HEK293 (cell line): ENCODE measurements at regions not wholly inside any gene's neighbourhood (a gene's known extent, or its start where the extent isn't known, plus 50 kb on each side); places are given as distances from the start of the nearest gene placed in this dataset.
A peak's percentile ranks its signal among the peaks of the same experiment; 100 is the strongest.

Source experiments
- CTCF ChIA-PET: fragments of 350-600 bp; formaldehyde crosslinking; extraction: SDS; loops from one replicate; lab custom pipeline; 2021; ENCODE audit warnings: antibody characterized with exemption; lab: Yijun Ruan, JAX
- POLR2A ChIA-PET: fragments of 300-600 bp; formaldehyde crosslinking; extraction: SDS; loops from one replicate; lab custom pipeline; 2020; ENCODE audit warnings: antibody characterized with exemption, inconsistent platforms; lab: Yijun Ruan, JAX
- H3K27ac ChIP-seq: fragments of 200-500 bp; sonication (Bioruptor generic); 2 replicates; pipeline ENCODE4 v1.5.1; 2014; ENCODE audit warnings: low read depth, low read length, control low read depth, inconsistent platforms; ENCODE audit errors: extremely low read depth
- H3K36me3 ChIP-seq, 2 experiments: fragments of 200-500 bp in 1 of 2; sonication (Bioruptor generic) in 1 of 2; 1 replicate in 1 of 2; 2 replicates in 1 of 2; pipeline ENCODE4 v1.5.1; 2014 to 2017; ENCODE audit warnings: inconsistent platforms in 2 of 2, low read length in 2 of 2; ENCODE audit not compliant: control insufficient read depth in 2 of 2, insufficient read depth in 1 of 2
- H3K4me1 ChIP-seq: fragments of 200-500 bp; sonication (Bioruptor generic); 2 replicates; pipeline ENCODE4 v1.5.1; 2014; ENCODE audit warnings: mild to moderate bottlenecking, low read length, inconsistent platforms; ENCODE audit not compliant: control insufficient read depth, insufficient read depth
- H3K4me3 ChIP-seq: 2 replicates; pipeline ENCODE4 v1.5.1; 2011; ENCODE audit warnings: low read depth, mild to moderate bottlenecking, control low read depth, low read length, moderate library complexity
- H3K9me3 ChIP-seq: fragments of 200-500 bp; sonication (Bioruptor generic); 2 replicates; pipeline ENCODE4 v1.5.1; 2014; ENCODE audit warnings: low read depth, low read length, inconsistent platforms; ENCODE audit not compliant: control insufficient read depth, insufficient read depth
- HOXD13 ChIP-seq: sonication (generic); formaldehyde crosslinking; IDR thresholded peaks from 2 replicates; pipeline ENCODE4 v1.8.0; 2022; ENCODE audit warnings: missing genetic modification reagents, borderline replicate concordance
- TCF7L2 ChIP-seq: IDR thresholded peaks from 2 replicates; pipeline ENCODE4 v1.6.1; 2011; ENCODE audit warnings: low read depth, mild to moderate bottlenecking, inconsistent platforms, low read length, moderate library complexity, borderline replicate concordance
- ZBTB26 ChIP-seq: fragments of 450-650 bp; formaldehyde crosslinking; optimal IDR thresholded peaks from 2 replicates; pipeline ENCODE3; 2016; ENCODE audit warnings: missing biosample characterization, mild to moderate bottlenecking, missing genetic modification characterization
- ZIC2 ChIP-seq: fragments of 450-650 bp; formaldehyde crosslinking; IDR thresholded peaks from 2 replicates; pipeline ENCODE4 v1.5.1; 2016; ENCODE audit warnings: missing biosample characterization, missing genetic modification characterization
- ZNF148 ChIP-seq: fragments of 450-650 bp; formaldehyde crosslinking; IDR thresholded peaks from 2 replicates; pipeline ENCODE4 v1.5.0; 2017; ENCODE audit warnings: missing biosample characterization, missing genetic modification characterization, borderline replicate concordance
- ZNF529 ChIP-seq: fragments of 450-650 bp; formaldehyde crosslinking; IDR thresholded peaks from 2 replicates; pipeline ENCODE4 v1.5.1; 2017; ENCODE audit warnings: missing genetic modification characterization, missing biosample characterization; ENCODE audit not compliant: insufficient replicate concordance
- ZNF707 ChIP-seq: fragments of 450-650 bp; formaldehyde crosslinking; IDR thresholded peaks from 2 replicates; pipeline ENCODE4 v1.5.1; 2016; ENCODE audit warnings: missing biosample characterization, missing genetic modification characterization
- ZNF768 ChIP-seq: fragments of 450-650 bp; formaldehyde crosslinking; IDR thresholded peaks from 2 replicates; pipeline ENCODE4 v1.5.1; 2018; ENCODE audit warnings: missing biosample characterization, mild to moderate bottlenecking, missing genetic modification characterization
- TF ChIP-seq, protein P1 (sequence below): fragments of 450-650 bp; formaldehyde crosslinking; IDR thresholded peaks from 2 replicates; pipeline ENCODE4 v1.5.1; 2016; ENCODE audit warnings: missing biosample characterization, missing genetic modification characterization
- TF ChIP-seq, protein P2 (sequence below): fragments of 450-650 bp; formaldehyde crosslinking; IDR thresholded peaks from 2 replicates; pipeline ENCODE4 v1.5.1; 2016; ENCODE audit warnings: missing biosample characterization, missing genetic modification characterization
- TF ChIP-seq, protein P3 (sequence below): fragments of 450-650 bp; formaldehyde crosslinking; IDR thresholded peaks from 2 replicates; pipeline ENCODE4 v1.5.1; 2016; ENCODE audit warnings: missing biosample characterization, missing genetic modification characterization

DNA sequence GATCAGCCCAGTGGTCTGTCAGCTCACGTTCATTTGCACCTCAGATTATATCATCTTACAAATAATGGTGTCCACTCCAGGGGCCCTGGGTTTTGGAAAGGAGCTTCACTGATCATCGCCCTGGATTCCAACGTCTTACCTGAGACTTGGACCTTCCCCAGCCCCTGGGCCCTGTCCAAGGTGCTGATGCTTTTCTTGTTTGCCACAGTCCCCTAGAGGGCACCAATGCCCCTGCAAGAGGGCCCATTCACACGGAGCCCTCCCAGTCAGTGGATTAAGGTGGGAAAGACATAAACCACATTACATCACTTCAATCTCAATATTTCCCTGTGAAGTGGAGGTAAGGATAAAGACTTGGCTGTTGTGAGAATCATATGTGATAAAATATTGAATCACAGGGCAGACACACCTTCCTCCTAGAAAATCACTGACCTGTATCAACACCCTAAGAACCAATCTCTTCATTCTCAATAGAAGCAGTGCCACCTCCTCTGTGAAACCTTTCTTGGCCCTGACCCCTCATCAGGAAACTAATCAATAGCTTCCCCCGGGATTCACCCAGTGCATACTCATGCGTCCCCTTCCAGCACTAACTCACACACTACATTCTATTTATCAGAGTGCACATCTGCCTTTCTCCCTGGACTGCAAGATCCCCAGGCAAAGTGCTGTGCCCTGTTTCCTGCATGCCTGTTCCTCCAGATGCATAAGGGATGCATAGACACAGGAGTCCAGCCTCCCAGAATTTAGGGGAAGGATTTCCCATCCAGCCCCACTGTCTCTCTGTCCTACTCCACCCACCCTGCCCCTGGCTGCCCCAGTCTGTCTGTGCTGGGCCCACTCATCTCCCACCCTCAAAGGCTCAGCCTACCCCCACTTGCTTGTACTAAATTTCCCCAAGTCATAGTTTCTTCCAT is 167.0 kb downstream of the BUD13 start:
- Histone ChIP-seq H3K27ac (no peak overlapping the region), H3K36me3 (no peaks in the 10 kb centered on the region), H3K9me3 (no peaks in the 10 kb centered on the region), H3K4me3 (no peak overlapping the region), H3K4me1 (no peaks in the 10 kb centered on the region)
- POLR2A ChIA-PET = no interaction called here
- CTCF ChIA-PET = interaction anchor here (0.6 to 1.5 kb wide), 4 partner anchors 35 to 355 kb away, joined by 3 to 5 read pairs (median 4); no protein-coding TSS in a partner anchor
- TF ChIP-seq, protein P1, sequence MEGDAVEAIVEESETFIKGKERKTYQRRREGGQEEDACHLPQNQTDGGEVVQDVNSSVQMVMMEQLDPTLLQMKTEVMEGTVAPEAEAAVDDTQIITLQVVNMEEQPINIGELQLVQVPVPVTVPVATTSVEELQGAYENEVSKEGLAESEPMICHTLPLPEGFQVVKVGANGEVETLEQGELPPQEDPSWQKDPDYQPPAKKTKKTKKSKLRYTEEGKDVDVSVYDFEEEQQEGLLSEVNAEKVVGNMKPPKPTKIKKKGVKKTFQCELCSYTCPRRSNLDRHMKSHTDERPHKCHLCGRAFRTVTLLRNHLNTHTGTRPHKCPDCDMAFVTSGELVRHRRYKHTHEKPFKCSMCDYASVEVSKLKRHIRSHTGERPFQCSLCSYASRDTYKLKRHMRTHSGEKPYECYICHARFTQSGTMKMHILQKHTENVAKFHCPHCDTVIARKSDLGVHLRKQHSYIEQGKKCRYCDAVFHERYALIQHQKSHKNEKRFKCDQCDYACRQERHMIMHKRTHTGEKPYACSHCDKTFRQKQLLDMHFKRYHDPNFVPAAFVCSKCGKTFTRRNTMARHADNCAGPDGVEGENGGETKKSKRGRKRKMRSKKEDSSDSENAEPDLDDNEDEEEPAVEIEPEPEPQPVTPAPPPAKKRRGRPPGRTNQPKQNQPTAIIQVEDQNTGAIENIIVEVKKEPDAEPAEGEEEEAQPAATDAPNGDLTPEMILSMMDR (tag by site-specific recombination) = 0 out of 2 replicates have a peak, but pooled peaks have one; percentile 29
- TF ChIP-seq ZNF707 (tag by site-specific recombination) = no peak
- TF ChIP-seq, protein P2, sequence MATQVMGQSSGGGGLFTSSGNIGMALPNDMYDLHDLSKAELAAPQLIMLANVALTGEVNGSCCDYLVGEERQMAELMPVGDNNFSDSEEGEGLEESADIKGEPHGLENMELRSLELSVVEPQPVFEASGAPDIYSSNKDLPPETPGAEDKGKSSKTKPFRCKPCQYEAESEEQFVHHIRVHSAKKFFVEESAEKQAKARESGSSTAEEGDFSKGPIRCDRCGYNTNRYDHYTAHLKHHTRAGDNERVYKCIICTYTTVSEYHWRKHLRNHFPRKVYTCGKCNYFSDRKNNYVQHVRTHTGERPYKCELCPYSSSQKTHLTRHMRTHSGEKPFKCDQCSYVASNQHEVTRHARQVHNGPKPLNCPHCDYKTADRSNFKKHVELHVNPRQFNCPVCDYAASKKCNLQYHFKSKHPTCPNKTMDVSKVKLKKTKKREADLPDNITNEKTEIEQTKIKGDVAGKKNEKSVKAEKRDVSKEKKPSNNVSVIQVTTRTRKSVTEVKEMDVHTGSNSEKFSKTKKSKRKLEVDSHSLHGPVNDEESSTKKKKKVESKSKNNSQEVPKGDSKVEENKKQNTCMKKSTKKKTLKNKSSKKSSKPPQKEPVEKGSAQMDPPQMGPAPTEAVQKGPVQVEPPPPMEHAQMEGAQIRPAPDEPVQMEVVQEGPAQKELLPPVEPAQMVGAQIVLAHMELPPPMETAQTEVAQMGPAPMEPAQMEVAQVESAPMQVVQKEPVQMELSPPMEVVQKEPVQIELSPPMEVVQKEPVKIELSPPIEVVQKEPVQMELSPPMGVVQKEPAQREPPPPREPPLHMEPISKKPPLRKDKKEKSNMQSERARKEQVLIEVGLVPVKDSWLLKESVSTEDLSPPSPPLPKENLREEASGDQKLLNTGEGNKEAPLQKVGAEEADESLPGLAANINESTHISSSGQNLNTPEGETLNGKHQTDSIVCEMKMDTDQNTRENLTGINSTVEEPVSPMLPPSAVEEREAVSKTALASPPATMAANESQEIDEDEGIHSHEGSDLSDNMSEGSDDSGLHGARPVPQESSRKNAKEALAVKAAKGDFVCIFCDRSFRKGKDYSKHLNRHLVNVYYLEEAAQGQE (tag by site-specific recombination) = peak; percentile 97

DNA sequence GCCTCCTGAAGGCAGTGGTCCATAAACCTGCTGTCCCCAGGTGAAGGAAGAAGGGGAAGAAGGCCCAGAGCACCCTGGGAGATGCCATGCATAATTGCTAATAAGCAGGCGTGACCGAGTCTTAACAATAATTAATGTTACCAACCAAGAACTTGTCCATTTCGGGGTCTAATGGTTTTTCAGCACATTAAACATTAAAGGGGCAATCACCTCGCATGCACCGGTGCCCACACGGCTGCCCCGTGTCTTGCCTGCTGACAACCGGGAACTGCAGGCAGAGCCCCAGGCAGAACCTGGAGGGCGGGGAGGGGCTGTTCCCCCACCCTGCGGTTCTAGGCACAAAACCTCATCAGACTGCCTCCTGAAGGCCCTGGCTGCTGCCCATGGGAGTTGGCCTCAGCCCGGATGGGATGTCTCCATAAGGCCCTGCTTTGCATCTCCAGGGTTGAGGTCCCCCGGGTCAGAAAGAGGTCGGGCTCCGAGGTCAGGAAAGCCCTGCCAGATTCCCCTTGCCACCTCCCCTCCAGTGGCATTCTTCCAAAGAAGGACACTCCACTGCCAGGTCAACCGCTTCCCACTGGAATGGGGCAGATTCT is 169.0 kb downstream of the BUD13 start:
- Histone ChIP-seq H3K9me3 (no peaks in the 10 kb centered on the region), H3K4me1 (no peaks in the 10 kb centered on the region), H3K4me3 (no peak overlapping the region), H3K27ac (no peak overlapping the region), H3K36me3 (no peaks in the 10 kb centered on the region)
- no peak for TF ChIP-seq HOXD13 (CRISPR knock-in tag)
- TF ChIP-seq ZBTB26 (tag by site-specific recombination) = no peak
- TF ChIP-seq ZNF768 (tag by site-specific recombination) = no peak
- no peak for TF ChIP-seq ZNF707 (tag by site-specific recombination)
- no peak for TF ChIP-seq ZIC2 (tag by site-specific recombination)
- TF ChIP-seq, protein P3, sequence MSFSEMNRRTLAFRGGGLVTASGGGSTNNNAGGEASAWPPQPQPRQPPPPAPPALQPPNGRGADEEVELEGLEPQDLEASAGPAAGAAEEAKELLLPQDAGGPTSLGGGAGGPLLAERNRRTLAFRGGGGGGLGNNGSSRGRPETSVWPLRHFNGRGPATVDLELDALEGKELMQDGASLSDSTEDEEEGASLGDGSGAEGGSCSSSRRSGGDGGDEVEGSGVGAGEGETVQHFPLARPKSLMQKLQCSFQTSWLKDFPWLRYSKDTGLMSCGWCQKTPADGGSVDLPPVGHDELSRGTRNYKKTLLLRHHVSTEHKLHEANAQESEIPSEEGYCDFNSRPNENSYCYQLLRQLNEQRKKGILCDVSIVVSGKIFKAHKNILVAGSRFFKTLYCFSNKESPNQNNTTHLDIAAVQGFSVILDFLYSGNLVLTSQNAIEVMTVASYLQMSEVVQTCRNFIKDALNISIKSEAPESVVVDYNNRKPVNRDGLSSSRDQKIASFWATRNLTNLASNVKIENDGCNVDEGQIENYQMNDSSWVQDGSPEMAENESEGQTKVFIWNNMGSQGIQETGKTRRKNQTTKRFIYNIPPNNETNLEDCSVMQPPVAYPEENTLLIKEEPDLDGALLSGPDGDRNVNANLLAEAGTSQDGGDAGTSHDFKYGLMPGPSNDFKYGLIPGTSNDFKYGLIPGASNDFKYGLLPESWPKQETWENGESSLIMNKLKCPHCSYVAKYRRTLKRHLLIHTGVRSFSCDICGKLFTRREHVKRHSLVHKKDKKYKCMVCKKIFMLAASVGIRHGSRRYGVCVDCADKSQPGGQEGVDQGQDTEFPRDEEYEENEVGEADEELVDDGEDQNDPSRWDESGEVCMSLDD (tag by site-specific recombination) = no peak
- CTCF ChIA-PET = interaction anchor here (1.2 to 1.5 kb wide), 2 partner anchors 37 to 140 kb away, joined by 3 to 5 read pairs; no protein-coding TSS in a partner anchor
- POLR2A ChIA-PET = no interaction called here

GRCh38 chr11:116602637-116602942 is 170.2 kb downstream of the BUD13 start:
- CTCF ChIA-PET = no interaction called here
- no peaks in the 10 kb centered on the region for H3K4me1 ChIP-seq
- no peaks in the 10 kb centered on the region for H3K36me3 ChIP-seq
- no peak overlapping the region for H3K27ac ChIP-seq
- no peak overlapping the region for H3K4me3 ChIP-seq
- POLR2A ChIA-PET = no interaction called here
- H3K9me3 ChIP-seq = no peaks in the 10 kb centered on the region
- no peak for TF ChIP-seq ZNF148 (tag by site-specific recombination)
- TF ChIP-seq, protein P3 (tag by site-specific recombination) = no peak
- no peak for TF ChIP-seq ZNF529
- no peak for TF ChIP-seq TCF7L2
